Upper lobe of left lung (tissue), 6 donors: ENCODE measurements at regions not wholly inside any gene's neighbourhood (a gene's known extent, or its start where the extent isn't known, plus 50 kb on each side); places are given as distances from the start of the nearest gene placed in this dataset.

Source experiments
- ATAC-seq, 2 donors: fragments of 200-7000 bp; cut with Tn5 transposase; one replicate each; pipeline ENCODE4 v1.9.1; 2022; ENCODE audit warnings: mild to moderate bottlenecking in 2 of 2, moderate library complexity in 2 of 2; ENCODE audit not compliant: low FRiP score in 2 of 2
- DNase-seq, 2 donors: peaks; one replicate each; pipeline ENCODE4 v3.0.0-alpha.2; 2019 to 2020
- H3K27ac ChIP-seq, 4 donors: fragments of 200-600 bp; sonication (generic); one replicate each; pipeline ENCODE4 v1.5.1; 2016 to 2019
- H3K27me3 ChIP-seq, 4 donors: fragments of 200-600 bp; sonication (generic); one replicate each; pipeline ENCODE4 v1.5.1; 2017 to 2019
- H3K36me3 ChIP-seq, 4 donors: fragments of 200-600 bp; sonication (generic); one replicate each; pipeline ENCODE4 v1.5.1; 2016 to 2019
- H3K4me1 ChIP-seq, 4 donors: fragments of 200-600 bp; sonication (generic); one replicate each; pipeline ENCODE4 v1.5.1; 2018 to 2019
- H3K4me3 ChIP-seq, 4 donors: fragments of 200-600 bp; sonication (generic); one replicate each; pipeline ENCODE4 v1.5.1; 2017 to 2019; ENCODE audit warnings: mild to moderate bottlenecking in 2 of 4, moderate library complexity in 1 of 4
- H3K9me3 ChIP-seq, 4 donors: fragments of 200-600 bp; sonication (generic); one replicate each; pipeline ENCODE4 v1.5.1; 2018 to 2019
- EP300 ChIP-seq, 4 donors: sonication (generic); formaldehyde crosslinking; IDR thresholded peaks; one replicate each; pipeline ENCODE4 v1.5.1; 2017; ENCODE audit warnings: antibody characterized with exemption in 4 of 4, control low read depth in 2 of 4
- POLR2A ChIP-seq, 4 donors: fragments of 450-650 bp; IDR thresholded peaks; one replicate each; pipeline ENCODE4 v1.5.1; 2016 to 2017; ENCODE audit warnings: antibody characterized with exemption in 4 of 4, mild to moderate bottlenecking in 2 of 4
- POLR2AphosphoS5 ChIP-seq, 2 donors: sonication (generic); formaldehyde crosslinking; IDR thresholded peaks; one replicate each; pipeline ENCODE4 v1.5.1; 2017; ENCODE audit warnings: antibody characterized with exemption in 2 of 2
- WGBS, 2 donors: methylation state at CpG; one replicate each; pipeline ENCODE4 v1.1.5; 2017 to 2018; 5-methylcytosine and 5-hydroxymethylcytosine counted together
- TF ChIP-seq, protein P1 (sequence below), 6 experiments: fragments of 450-650 bp in 4 of 6; fragments of 200-600 bp in 2 of 6; sonication (generic) in 2 of 6; IDR thresholded peaks; one replicate each; pipeline ENCODE4 v1.5.1; 2016 to 2019; ENCODE audit warnings: antibody characterized with exemption in 6 of 6
- donor health status: DM: no; HTN: no; CAD: no; lungs with moderate emphysema.
- donor health status: DM: no; HTN: yes; CAD: no; lungs with severe emphysema.

DNA sequence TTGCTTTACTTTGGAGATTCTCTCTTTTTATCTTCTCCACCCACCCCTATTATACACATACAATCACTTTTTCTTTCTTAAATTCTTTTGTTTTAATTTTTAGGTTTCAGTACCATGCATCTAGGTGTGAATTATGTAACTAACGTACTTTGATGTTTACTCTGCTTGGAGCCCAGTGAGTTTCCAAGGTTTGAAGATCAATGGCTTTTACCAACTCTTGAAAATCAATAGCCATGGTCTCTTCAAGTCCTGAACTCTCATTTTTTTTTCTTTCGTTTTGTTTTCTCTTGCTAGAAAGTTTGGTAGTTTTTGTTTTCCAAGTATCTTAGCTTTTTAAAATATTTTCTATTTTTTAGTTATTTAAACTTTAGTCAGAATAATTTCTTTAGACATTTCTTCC lies 417.2 kb downstream of the ZBBX start:
- Histone ChIP-seq H3K27ac (no peak overlapping the region), H3K36me3 (no peaks in the 10 kb centered on the region), H3K4me3 (no peak overlapping the region), H3K4me1 (no peaks in the 10 kb centered on the region), H3K9me3 (peaks cover 0 to 3% (median under 1%) of the 10 kb centered on the region in 4 donors), H3K27me3 (no peaks in the 10 kb centered on the region)
- ATAC-seq (no peak), DNase-seq (no peak)
- WGBS, 2 donors = 55 to 60% methylated on average over 2 of the region's 2 CpGs
- TF ChIP-seq, protein P1, sequence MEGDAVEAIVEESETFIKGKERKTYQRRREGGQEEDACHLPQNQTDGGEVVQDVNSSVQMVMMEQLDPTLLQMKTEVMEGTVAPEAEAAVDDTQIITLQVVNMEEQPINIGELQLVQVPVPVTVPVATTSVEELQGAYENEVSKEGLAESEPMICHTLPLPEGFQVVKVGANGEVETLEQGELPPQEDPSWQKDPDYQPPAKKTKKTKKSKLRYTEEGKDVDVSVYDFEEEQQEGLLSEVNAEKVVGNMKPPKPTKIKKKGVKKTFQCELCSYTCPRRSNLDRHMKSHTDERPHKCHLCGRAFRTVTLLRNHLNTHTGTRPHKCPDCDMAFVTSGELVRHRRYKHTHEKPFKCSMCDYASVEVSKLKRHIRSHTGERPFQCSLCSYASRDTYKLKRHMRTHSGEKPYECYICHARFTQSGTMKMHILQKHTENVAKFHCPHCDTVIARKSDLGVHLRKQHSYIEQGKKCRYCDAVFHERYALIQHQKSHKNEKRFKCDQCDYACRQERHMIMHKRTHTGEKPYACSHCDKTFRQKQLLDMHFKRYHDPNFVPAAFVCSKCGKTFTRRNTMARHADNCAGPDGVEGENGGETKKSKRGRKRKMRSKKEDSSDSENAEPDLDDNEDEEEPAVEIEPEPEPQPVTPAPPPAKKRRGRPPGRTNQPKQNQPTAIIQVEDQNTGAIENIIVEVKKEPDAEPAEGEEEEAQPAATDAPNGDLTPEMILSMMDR (IDR thresholded peaks at IDR 0.05) = no peak
- TF ChIP-seq POLR2AphosphoS5 (IDR thresholded peaks at IDR 0.05) (no peak), POLR2A (IDR thresholded peaks at IDR 0.05) (no peak), EP300 (IDR thresholded peaks at IDR 0.05) (no peak)

DNA sequence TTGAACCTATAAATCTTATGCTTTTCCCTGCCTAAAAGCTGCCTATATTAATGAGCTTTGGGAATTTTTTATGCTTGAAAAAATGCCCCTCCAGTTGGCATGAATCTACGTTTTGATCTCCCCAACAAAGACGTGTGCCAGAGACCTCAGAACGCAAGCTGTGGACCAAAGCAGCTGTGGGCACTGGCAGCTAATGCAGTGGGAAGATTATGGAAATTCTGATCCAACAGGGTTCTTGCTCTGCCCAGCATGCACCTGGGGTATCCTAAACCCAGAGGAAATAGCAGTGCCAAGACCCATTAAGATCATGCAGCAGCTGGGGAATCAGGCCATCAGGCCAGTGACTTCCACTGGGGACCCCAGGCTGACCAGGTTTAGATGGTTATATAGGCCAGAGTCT lies 423.0 kb downstream of the ZBBX start:
- Histone ChIP-seq H3K27me3 (no peaks in the 10 kb centered on the region), H3K9me3 (peaks cover 0 to 3% (median 0%) of the 10 kb centered on the region in 4 donors), H3K4me3 (no peak overlapping the region), H3K4me1 (no peaks in the 10 kb centered on the region), H3K36me3 (no peaks in the 10 kb centered on the region), H3K27ac (no peak overlapping the region)
- DNase-seq = no peak
- no peak for TF ChIP-seq POLR2A (IDR thresholded peaks at IDR 0.05)
- TF ChIP-seq EP300 (IDR thresholded peaks at IDR 0.05) = no peak
- TF ChIP-seq POLR2AphosphoS5 (IDR thresholded peaks at IDR 0.05) = no peak
- TF ChIP-seq, protein P1 (IDR thresholded peaks at IDR 0.05) = no peak
- no peak for ATAC-seq
- WGBS, 2 donors = 82 to 83% methylated on average over 3 of the region's 3 CpGs

DNA sequence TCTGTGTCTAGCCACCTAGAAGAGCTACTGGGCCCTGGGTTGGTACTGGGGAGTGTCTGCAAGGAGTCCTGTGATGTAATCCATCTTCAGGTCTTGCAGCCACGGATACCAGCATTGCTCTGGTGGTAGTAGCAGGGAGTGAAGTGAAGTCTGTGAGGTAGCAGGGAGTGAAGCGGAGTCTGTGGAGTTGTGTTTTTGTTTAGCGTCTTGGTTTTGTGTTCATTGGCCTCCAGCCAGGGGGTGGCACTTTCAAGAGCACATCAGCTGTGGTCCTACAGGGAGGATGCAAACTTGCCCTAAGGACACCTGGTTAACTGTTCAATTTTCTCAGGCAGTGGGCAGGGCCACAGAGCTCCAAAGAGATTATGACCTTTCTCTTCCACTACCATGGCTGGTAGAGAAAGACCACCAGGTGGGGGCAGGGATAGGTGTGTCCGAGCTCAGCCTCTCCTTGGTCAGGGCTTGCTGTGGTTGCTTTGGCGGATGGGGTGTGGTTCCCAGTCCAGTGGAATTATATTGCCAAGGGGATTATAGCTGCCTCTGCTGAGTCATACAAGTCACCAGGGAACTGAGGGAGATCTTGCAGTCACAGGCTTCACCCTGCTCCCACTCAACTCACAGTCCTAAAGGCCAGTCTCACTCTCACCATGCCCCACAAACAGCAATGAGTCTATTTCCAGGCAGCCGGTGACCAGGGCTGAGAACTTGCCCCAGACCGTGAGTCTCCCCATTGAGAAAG lies 424.7 kb downstream of the ZBBX start:
- TF ChIP-seq POLR2AphosphoS5 (IDR thresholded peaks at IDR 0.05) (no peak), POLR2A (IDR thresholded peaks at IDR 0.05) (no peak), EP300 (IDR thresholded peaks at IDR 0.05) (no peak)
- TF ChIP-seq, protein P1 (IDR thresholded peaks at IDR 0.05) = no peak
- no peak overlapping the region for H3K4me3 ChIP-seq
- no peaks in the 10 kb centered on the region for H3K4me1 ChIP-seq
- H3K36me3 ChIP-seq = no peaks in the 10 kb centered on the region
- H3K9me3 ChIP-seq = peaks cover 0 to 4% (median 0%) of the 10 kb centered on the region in 4 donors
- no peak overlapping the region for H3K27ac ChIP-seq
- H3K27me3 ChIP-seq = no peaks in the 10 kb centered on the region
- ATAC-seq (no peak), DNase-seq (no peak)
- WGBS, 2 donors = 82 to 93% methylated on average over 7 of the region's 7 CpGs

DNA sequence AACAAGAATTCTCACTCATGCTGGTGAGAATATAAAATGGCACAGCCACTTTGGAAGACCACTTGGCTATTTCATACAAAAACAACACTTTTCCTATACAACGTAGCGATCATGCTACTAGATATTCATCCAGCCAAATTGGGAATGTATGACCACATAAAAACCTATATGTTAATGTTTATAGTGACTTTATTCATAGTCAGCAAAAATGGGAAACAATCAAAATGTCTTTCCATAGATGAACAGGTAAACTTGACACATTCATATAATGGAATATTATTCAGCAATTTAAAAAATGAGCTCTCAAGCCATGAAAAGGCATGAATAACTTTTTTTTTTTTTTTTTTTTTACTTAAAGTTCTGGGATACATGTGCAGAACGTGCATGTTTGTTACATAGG lies 445.2 kb downstream of the ZBBX start:
- Histone ChIP-seq H3K4me1 (no peaks in the 10 kb centered on the region), H3K4me3 (no peak overlapping the region), H3K9me3 (no peaks in the 10 kb centered on the region), H3K27me3 (no peaks in the 10 kb centered on the region), H3K36me3 (no peaks in the 10 kb centered on the region), H3K27ac (no peak overlapping the region)
- no peak for DNase-seq
- no peak for ATAC-seq
- no peak for TF ChIP-seq POLR2A (IDR thresholded peaks at IDR 0.05)
- 88 to 93% methylated on average over 3 of the region's 3 CpGs for WGBS, 2 donors

DNA sequence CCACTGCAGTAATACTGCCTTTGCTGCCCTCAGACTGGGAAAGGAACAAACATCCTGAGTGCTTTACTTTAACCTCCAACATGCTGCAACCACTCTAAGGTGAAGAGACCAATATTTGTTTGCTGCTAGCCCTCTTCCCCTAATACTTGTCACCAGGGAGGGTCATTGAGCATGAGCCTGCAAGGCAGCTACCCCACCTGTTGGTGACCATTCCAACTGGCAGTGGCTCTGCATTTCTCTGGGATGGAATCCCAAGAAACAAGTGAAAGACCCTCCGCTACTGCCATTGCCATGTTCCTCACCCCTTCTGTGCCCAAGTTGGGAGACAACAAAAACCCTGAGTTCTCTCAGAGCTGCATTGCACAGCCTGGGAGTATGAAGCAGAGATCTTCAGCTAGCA lies 462.7 kb downstream of the ZBBX start:
- 94% methylated on average over 1 of the region's 1 CpG; no CpG with 5 or more reads in 1 of the 2 donors for WGBS, 2 donors
- Histone ChIP-seq H3K4me1 (no peaks in the 10 kb centered on the region), H3K36me3 (no peaks in the 10 kb centered on the region), H3K9me3 (peaks cover 0 to 8% (median 4%) of the 10 kb centered on the region in 4 donors), H3K27ac (no peak overlapping the region), H3K27me3 (no peaks in the 10 kb centered on the region), H3K4me3 (no peak overlapping the region)
- DNase-seq = no peak
- TF ChIP-seq EP300 (IDR thresholded peaks at IDR 0.05) (no peak), POLR2A (IDR thresholded peaks at IDR 0.05) (no peak), POLR2AphosphoS5 (IDR thresholded peaks at IDR 0.05) (no peak)
- TF ChIP-seq, protein P1 (IDR thresholded peaks at IDR 0.05) = no peak
- no peak for ATAC-seq
